ENCODE measurements at regions not wholly inside any gene's neighbourhood (a gene's known extent, or its start where the extent isn't known, plus 50 kb on each side); places are given as distances from the start of the nearest gene placed in this dataset.

- H3K27me3 ChIP-seq (ENCODE audit: insufficient read depth, low read length), result no peaks in the 10 kb centered on the region
- H3K79me2 ChIP-seq (ENCODE audit: insufficient read depth, low read length), result no peaks in the 10 kb centered on the region
- no peak overlapping the region for H3K9ac ChIP-seq (ENCODE audit: low read length)
- H3K4me2 ChIP-seq (ENCODE audit: low read length), result no peak overlapping the region
- TF ChIP-seq EZH2 (IDR thresholded peaks at IDR 0.05; ENCODE audit: borderline replicate concordance, low read length) (no peak), CTCF (IDR thresholded peaks at IDR 0.05; ENCODE audit: low read length) (no peak)
- no peaks in the 10 kb centered on the region for H4K20me1 ChIP-seq (ENCODE audit: insufficient read depth, low read length)
- no peaks in the 10 kb centered on the region for H3F3A ChIP-seq (ENCODE audit: insufficient read depth, low read length)
- no peaks in the 10 kb centered on the region for H3K36me3 ChIP-seq (ENCODE audit: insufficient read depth, low read length)
- H3K9me2 ChIP-seq (ENCODE audit: low read depth, low read length), result no peaks in the 10 kb centered on the region
- no peaks in the 10 kb centered on the region for H3K9me3 ChIP-seq (ENCODE audit: low read length)
- H3K27ac ChIP-seq (ENCODE audit: low read depth, low read length, poor library complexity, severe bottlenecking), result no peak overlapping the region
- H3K4me1 ChIP-seq (ENCODE audit: insufficient read depth, low read length, severe bottlenecking), result no peaks in the 10 kb centered on the region
- no peak overlapping the region for H2AFZ ChIP-seq (ENCODE audit: low read length)
- no peak overlapping the region for H3K4me3 ChIP-seq (ENCODE audit: low read depth, low read length, poor library complexity, severe bottlenecking)
Observed at GRCh38 chr10:3412071-3412582, 239.5 kb upstream of the PITRM1 start.

- H3K27me3 ChIP-seq (ENCODE audit: insufficient read depth, low read length), result no peaks in the 10 kb centered on the region
- H3K4me2 ChIP-seq (ENCODE audit: low read length), result no peak overlapping the region
- no peak overlapping the region for H3K4me3 ChIP-seq (ENCODE audit: low read depth, low read length, poor library complexity, severe bottlenecking)
- no peak overlapping the region for H3K27ac ChIP-seq (ENCODE audit: low read depth, low read length, poor library complexity, severe bottlenecking)
- H3K79me2 ChIP-seq (ENCODE audit: insufficient read depth, low read length), result no peaks in the 10 kb centered on the region
- no peak overlapping the region for H2AFZ ChIP-seq (ENCODE audit: low read length)
- no peaks in the 10 kb centered on the region for H3F3A ChIP-seq (ENCODE audit: insufficient read depth, low read length)
- H3K36me3 ChIP-seq (ENCODE audit: insufficient read depth, low read length), result no peaks in the 10 kb centered on the region
- no peaks in the 10 kb centered on the region for H4K20me1 ChIP-seq (ENCODE audit: insufficient read depth, low read length)
- H3K9me3 ChIP-seq (ENCODE audit: low read length), result no peaks in the 10 kb centered on the region
- no peak overlapping the region for H3K9ac ChIP-seq (ENCODE audit: low read length)
- H3K4me1 ChIP-seq (ENCODE audit: insufficient read depth, low read length, severe bottlenecking), result no peaks in the 10 kb centered on the region
- TF ChIP-seq CTCF (IDR thresholded peaks at IDR 0.05; ENCODE audit: low read length) (no peak), EZH2 (IDR thresholded peaks at IDR 0.05; ENCODE audit: borderline replicate concordance, low read length) (no peak)
- H3K9me2 ChIP-seq (ENCODE audit: low read depth, low read length), result no peaks in the 10 kb centered on the region
Observed at GRCh38 chr10:3411044-3411443, 238.5 kb upstream of the PITRM1 start.

GRCh38 chr10:3409928-3410327 lies 237.3 kb upstream of the PITRM1 start:
- no peaks in the 10 kb centered on the region for H4K20me1 ChIP-seq (ENCODE audit: insufficient read depth, low read length)
- no peaks in the 10 kb centered on the region for H3K9me2 ChIP-seq (ENCODE audit: low read depth, low read length)
- no peaks in the 10 kb centered on the region for H3F3A ChIP-seq (ENCODE audit: insufficient read depth, low read length)
- no peak overlapping the region for H2AFZ ChIP-seq (ENCODE audit: low read length)
- no peaks in the 10 kb centered on the region for H3K79me2 ChIP-seq (ENCODE audit: insufficient read depth, low read length)
- TF ChIP-seq EZH2 (IDR thresholded peaks at IDR 0.05; ENCODE audit: borderline replicate concordance, low read length), result no peak
- no peak for TF ChIP-seq CTCF (IDR thresholded peaks at IDR 0.05; ENCODE audit: low read length)
- no peaks in the 10 kb centered on the region for H3K27me3 ChIP-seq (ENCODE audit: insufficient read depth, low read length)
- H3K4me3 ChIP-seq (ENCODE audit: low read depth, low read length, poor library complexity, severe bottlenecking), result no peak overlapping the region
- no peak overlapping the region for H3K9ac ChIP-seq (ENCODE audit: low read length)
- no peaks in the 10 kb centered on the region for H3K4me1 ChIP-seq (ENCODE audit: insufficient read depth, low read length, severe bottlenecking)
- H3K4me2 ChIP-seq (ENCODE audit: low read length), result no peak overlapping the region
- H3K36me3 ChIP-seq (ENCODE audit: insufficient read depth, low read length), result no peaks in the 10 kb centered on the region
- H3K9me3 ChIP-seq (ENCODE audit: low read length), result no peaks in the 10 kb centered on the region
- H3K27ac ChIP-seq (ENCODE audit: low read depth, low read length, poor library complexity, severe bottlenecking), result no peak overlapping the region
